Ishikawa (cell line): ENCODE measurements at regions not wholly inside any gene's neighbourhood (a gene's known extent, or its start where the extent isn't known, plus 50 kb on each side); places are given as distances from the start of the nearest gene placed in this dataset.

Source experiments
- CEBPB ChIP-seq: IDR thresholded peaks from 2 replicates; pipeline ENCODE4 v1.6.1; 2012
- CREB1 ChIP-seq: IDR thresholded peaks from 2 replicates; pipeline ENCODE4 v1.6.1; 2012; ENCODE audit warnings: low read depth
- EGR1 ChIP-seq: IDR thresholded peaks from 2 replicates; pipeline ENCODE4 v1.6.1; 2012
- EP300 ChIP-seq: IDR thresholded peaks from 2 replicates; pipeline ENCODE4 v1.6.1; 2012; ENCODE audit warnings: borderline replicate concordance
- FOXM1 ChIP-seq: IDR thresholded peaks from 2 replicates; pipeline ENCODE4 v1.6.1; 2012; ENCODE audit warnings: low read depth, borderline replicate concordance
- MAX ChIP-seq: IDR thresholded peaks from 2 replicates; pipeline ENCODE4 v1.6.1; 2012
- NFIC ChIP-seq: IDR thresholded peaks from 2 replicates; pipeline ENCODE4 v1.6.1; 2012
- RAD21 ChIP-seq: IDR thresholded peaks from 2 replicates; pipeline ENCODE4 v1.6.1; 2012; ENCODE audit warnings: low read depth
- REST ChIP-seq: IDR thresholded peaks from 2 replicates; pipeline ENCODE4 v1.6.1; 2012; ENCODE audit warnings: low read depth, mild to moderate bottlenecking
- TAF1 ChIP-seq: IDR thresholded peaks from 2 replicates; pipeline ENCODE4 v1.6.1; 2012; ENCODE audit warnings: low read depth, mild to moderate bottlenecking
- TCF12 ChIP-seq: IDR thresholded peaks from 2 replicates; pipeline ENCODE4 v1.6.1; 2012; ENCODE audit warnings: low read depth
- TEAD4 ChIP-seq: IDR thresholded peaks from 2 replicates; pipeline ENCODE4 v1.6.1; 2012
- USF1 ChIP-seq: IDR thresholded peaks from 2 replicates; pipeline ENCODE4 v1.6.1; 2012
- YY1 ChIP-seq: IDR thresholded peaks from 2 replicates; pipeline ENCODE4 v1.6.1; 2012; ENCODE audit warnings: low read depth
- ZBTB7A ChIP-seq: IDR thresholded peaks from 2 replicates; pipeline ENCODE4 v1.6.1; 2012; ENCODE audit warnings: low read depth

GRCh38 chr17:36731811-36732210 is 130.4 kb downstream of the MRM1 start:
- TF ChIP-seq MAX: no peak
- no peak for TF ChIP-seq CEBPB
- TF ChIP-seq TCF12: no peak
- TF ChIP-seq NFIC: peak; percentile 43; the same call in 1 of the 2 replicates
- no peak for TF ChIP-seq CREB1

GRCh38 chr17:36732351-36732750 is 131.0 kb downstream of the MRM1 start:
- no peak for TF ChIP-seq NFIC
- TF ChIP-seq ZBTB7A: no peak
- no peak for TF ChIP-seq EP300
- no peak for TF ChIP-seq TAF1
- no peak for TF ChIP-seq FOXM1
- TF ChIP-seq REST: no peak
- TF ChIP-seq USF1: no peak
- no peak for TF ChIP-seq CREB1
- no peak for TF ChIP-seq MAX
- TF ChIP-seq YY1: no peak
- TF ChIP-seq EGR1: no peak
- TF ChIP-seq CEBPB: no peak
- TF ChIP-seq RAD21: no peak

GRCh38 chr17:36736201-36737156 is 135.1 kb downstream of the MRM1 start:
- TF ChIP-seq EGR1 (no peak), REST (no peak), RAD21 (no peak), USF1 (no peak), NFIC (no peak), CEBPB (no peak), TAF1 (no peak), TCF12 (no peak), CREB1 (no peak), YY1 (no peak), FOXM1 (no peak), MAX (no peak), EP300 (no peak), ZBTB7A (no peak), TEAD4 (no peak)

GRCh38 chr17:36739208-36739607 is 137.8 kb downstream of the MRM1 start:
- TF ChIP-seq FOXM1 (no peak), CREB1 (no peak), NFIC (no peak), ZBTB7A (no peak), MAX (no peak), TEAD4 (no peak), RAD21 (no peak), EP300 (no peak)

- no peak for TF ChIP-seq TCF12
- no peak for TF ChIP-seq RAD21
- no peak for TF ChIP-seq NFIC
- no peak for TF ChIP-seq TEAD4
- TF ChIP-seq YY1: no peak
- no peak for TF ChIP-seq REST
- TF ChIP-seq TAF1: no peak
- no peak for TF ChIP-seq ZBTB7A
- no peak for TF ChIP-seq CREB1
These were observed 138.8 kb downstream of the MRM1 start for GRCh38 chr17:36740157-36740556.
